ENCODE measurements at regions not wholly inside any gene's neighbourhood (a gene's known extent, or its start where the extent isn't known, plus 50 kb on each side); places are given as distances from the start of the nearest gene placed in this dataset.

DNA sequence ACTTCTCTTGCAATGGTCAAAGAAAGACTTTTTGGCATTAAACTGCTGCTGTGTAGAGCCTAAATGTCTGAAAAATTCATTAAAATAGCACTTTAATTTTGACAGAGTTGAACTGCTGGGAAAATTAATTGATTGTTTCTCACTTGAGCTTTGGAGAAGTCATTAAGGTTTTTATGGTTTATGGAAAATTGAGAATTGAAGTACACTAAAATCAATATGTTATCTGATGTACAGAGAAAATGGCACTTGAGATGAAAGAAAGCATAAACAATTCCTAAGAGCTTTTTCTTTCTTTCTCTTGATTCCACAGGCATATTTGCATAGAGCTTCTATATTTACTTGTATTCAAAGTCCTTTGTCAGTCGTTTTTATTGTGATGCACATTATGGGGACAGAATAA, 188.5 kb upstream of the CAND1 start:
- peaks cover 29% of the 10 kb centered on the region for H3K4me1 Mint-ChIP-seq (ENCODE audit: low read depth, unreplicated experiment)
- H3K27ac Mint-ChIP-seq (ENCODE audit: unreplicated experiment): no peak overlapping the region
- CTCF ChIA-PET: interaction anchor here (1.5 kb wide), 1 partner anchor 11 kb away, joined by 3 read pairs; no protein-coding TSS in a partner anchor
- BruUV-seq (replicated peaks): no TSS peak
- H3K36me3 Mint-ChIP-seq (ENCODE audit: insufficient read depth, unreplicated experiment): no peaks in the 10 kb centered on the region
- intact Hi-C loops (cut with micrococcal nuclease; ENCODE audit: unreplicated experiment): no loop called here
- no peak for TF ChIP-seq CTCF (IDR thresholded peaks at IDR 0.05; ENCODE audit: unreplicated experiment)
- no peak overlapping the region for H3K4me3 Mint-ChIP-seq (ENCODE audit: low read depth, unreplicated experiment)
- no peaks in the 10 kb centered on the region for H3K9me3 Mint-ChIP-seq (ENCODE audit: low read depth, unreplicated experiment)
- no peak for DNase-seq
- no peaks in the 10 kb centered on the region for H3K27me3 Mint-ChIP-seq (ENCODE audit: unreplicated experiment)

DNA sequence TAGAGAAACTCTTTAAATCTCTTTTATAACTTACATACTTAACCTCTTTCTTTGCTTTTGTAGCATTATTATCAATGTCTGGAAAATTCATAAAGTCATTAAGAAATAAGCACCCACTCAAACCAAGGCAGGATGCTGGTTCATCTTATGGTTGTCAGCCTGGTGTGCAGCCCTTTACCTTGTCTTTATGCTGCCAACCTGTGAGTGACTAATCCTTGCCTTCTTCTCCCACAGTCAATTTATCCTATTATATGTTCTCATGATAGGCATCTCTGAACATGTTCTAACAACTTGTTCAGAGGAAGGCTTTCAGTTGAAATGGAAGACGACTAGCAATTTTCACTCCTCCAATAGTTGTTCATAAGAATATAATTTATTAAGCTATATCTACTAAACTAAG, 186.9 kb upstream of the CAND1 start:
- no TSS peak for BruUV-seq (replicated peaks)
- CTCF ChIA-PET: no interaction called here
- Mint-ChIP-seq H3K27me3 (ENCODE audit: unreplicated experiment) (no peaks in the 10 kb centered on the region), H3K9me3 (ENCODE audit: low read depth, unreplicated experiment) (no peaks in the 10 kb centered on the region), H3K4me3 (ENCODE audit: low read depth, unreplicated experiment) (no peak overlapping the region), H3K36me3 (ENCODE audit: insufficient read depth, unreplicated experiment) (no peaks in the 10 kb centered on the region), H3K4me1 (ENCODE audit: low read depth, unreplicated experiment) (peaks cover 15% of the 10 kb centered on the region), H3K27ac (ENCODE audit: unreplicated experiment) (no peak overlapping the region)
- intact Hi-C loops (cut with micrococcal nuclease; ENCODE audit: unreplicated experiment): no loop called here
- DNase-seq: no peak
- no peak for TF ChIP-seq CTCF (IDR thresholded peaks at IDR 0.05; ENCODE audit: unreplicated experiment)

GRCh38 chr12:67085699-67086098, 183.5 kb upstream of the CAND1 start:
- intact Hi-C loops (cut with micrococcal nuclease; ENCODE audit: unreplicated experiment): no loop called here
- DNase-seq: no peak
- Mint-ChIP-seq H3K27ac (ENCODE audit: unreplicated experiment) (no peak overlapping the region), H3K4me3 (ENCODE audit: low read depth, unreplicated experiment) (no peak overlapping the region), H3K9me3 (ENCODE audit: low read depth, unreplicated experiment) (no peaks in the 10 kb centered on the region), H3K27me3 (ENCODE audit: unreplicated experiment) (no peaks in the 10 kb centered on the region), H3K36me3 (ENCODE audit: insufficient read depth, unreplicated experiment) (no peaks in the 10 kb centered on the region), H3K4me1 (ENCODE audit: low read depth, unreplicated experiment) (peaks cover 14% of the 10 kb centered on the region)
- no TSS peak for BruUV-seq (replicated peaks)
- TF ChIP-seq CTCF (IDR thresholded peaks at IDR 0.05; ENCODE audit: unreplicated experiment): no peak
- CTCF ChIA-PET: no interaction called here

GRCh38 chr12:67086116-67086515, 183.0 kb upstream of the CAND1 start:
- intact Hi-C loops (cut with micrococcal nuclease; ENCODE audit: unreplicated experiment): no loop called here
- Mint-ChIP-seq H3K4me3 (ENCODE audit: low read depth, unreplicated experiment) (no peak overlapping the region), H3K36me3 (ENCODE audit: insufficient read depth, unreplicated experiment) (no peaks in the 10 kb centered on the region), H3K27ac (ENCODE audit: unreplicated experiment) (no peak overlapping the region), H3K4me1 (ENCODE audit: low read depth, unreplicated experiment) (peaks cover 14% of the 10 kb centered on the region), H3K9me3 (ENCODE audit: low read depth, unreplicated experiment) (no peaks in the 10 kb centered on the region), H3K27me3 (ENCODE audit: unreplicated experiment) (no peaks in the 10 kb centered on the region)
- no peak for TF ChIP-seq CTCF (IDR thresholded peaks at IDR 0.05; ENCODE audit: unreplicated experiment)
- BruUV-seq (replicated peaks): no TSS peak
- CTCF ChIA-PET: no interaction called here
- no peak for DNase-seq

All from Calu3 (cell line).